Gastroesophageal sphincter (tissue), 3 donors: ENCODE measurements at regions not wholly inside any gene's neighbourhood (a gene's known extent, or its start where the extent isn't known, plus 50 kb on each side); places are given as distances from the start of the nearest gene placed in this dataset.

Experiments
- EP300 ChIP-seq: sonication (generic); formaldehyde crosslinking; IDR thresholded peaks from one replicate; pipeline ENCODE4 v1.6.1; 2017; ENCODE audit warnings: antibody characterized with exemption, mild to moderate bottlenecking
- POLR2A ChIP-seq, 2 donors: fragments of 450-650 bp; IDR thresholded peaks; one replicate each; pipeline ENCODE4 v1.6.1; 2017; ENCODE audit warnings: antibody characterized with exemption in 2 of 2, mild to moderate bottlenecking in 2 of 2, moderate library complexity in 1 of 2
- POLR2AphosphoS5 ChIP-seq: sonication (generic); formaldehyde crosslinking; IDR thresholded peaks from one replicate; pipeline ENCODE4 v1.6.1; 2017; ENCODE audit warnings: antibody characterized with exemption
- TF ChIP-seq, protein P1 (sequence below), 4 experiments: fragments of 200-600 bp in 2 of 4; fragments of 450-650 bp in 2 of 4; sonication (generic) in 1 of 4; IDR thresholded peaks; one replicate each; pipeline ENCODE4 v1.5.1; 2017 to 2019; ENCODE audit warnings: antibody characterized with exemption in 4 of 4, mild to moderate bottlenecking in 2 of 4, moderate library complexity in 2 of 4

DNA sequence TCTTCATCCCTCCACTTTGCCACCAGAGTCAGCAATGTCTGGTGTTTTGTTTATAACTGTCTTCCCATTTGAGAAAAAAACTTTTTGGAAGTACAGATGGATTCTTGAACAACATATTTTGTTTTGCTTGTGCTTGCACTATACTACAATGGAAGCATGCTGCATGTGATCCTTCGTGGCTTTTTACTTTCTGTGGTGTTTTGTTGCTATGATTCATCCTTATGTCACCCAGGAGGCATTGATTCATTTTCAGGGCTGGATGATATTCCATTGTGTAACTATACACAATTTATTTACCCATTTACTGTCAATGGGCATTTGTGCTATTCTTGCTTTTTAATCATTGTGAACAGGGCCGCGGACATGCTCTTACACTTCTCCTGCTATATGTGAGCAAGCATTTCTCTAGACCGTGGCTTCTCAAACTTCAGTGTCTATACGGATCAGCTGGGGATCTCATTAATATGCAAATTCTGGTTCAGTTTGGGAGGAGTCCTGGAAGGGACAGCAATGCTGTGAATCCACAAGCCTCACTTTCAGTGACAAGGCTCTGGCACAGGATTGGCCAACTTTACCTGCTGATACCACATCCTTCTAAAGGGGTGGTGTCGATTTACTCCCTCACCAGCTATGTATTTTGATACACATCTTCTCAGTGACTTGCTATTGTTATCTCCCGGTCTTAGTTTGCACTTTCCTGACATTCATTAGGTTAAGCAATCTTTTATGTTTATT, 65.9 kb downstream of the POLR2M start:
- TF ChIP-seq, protein P1, sequence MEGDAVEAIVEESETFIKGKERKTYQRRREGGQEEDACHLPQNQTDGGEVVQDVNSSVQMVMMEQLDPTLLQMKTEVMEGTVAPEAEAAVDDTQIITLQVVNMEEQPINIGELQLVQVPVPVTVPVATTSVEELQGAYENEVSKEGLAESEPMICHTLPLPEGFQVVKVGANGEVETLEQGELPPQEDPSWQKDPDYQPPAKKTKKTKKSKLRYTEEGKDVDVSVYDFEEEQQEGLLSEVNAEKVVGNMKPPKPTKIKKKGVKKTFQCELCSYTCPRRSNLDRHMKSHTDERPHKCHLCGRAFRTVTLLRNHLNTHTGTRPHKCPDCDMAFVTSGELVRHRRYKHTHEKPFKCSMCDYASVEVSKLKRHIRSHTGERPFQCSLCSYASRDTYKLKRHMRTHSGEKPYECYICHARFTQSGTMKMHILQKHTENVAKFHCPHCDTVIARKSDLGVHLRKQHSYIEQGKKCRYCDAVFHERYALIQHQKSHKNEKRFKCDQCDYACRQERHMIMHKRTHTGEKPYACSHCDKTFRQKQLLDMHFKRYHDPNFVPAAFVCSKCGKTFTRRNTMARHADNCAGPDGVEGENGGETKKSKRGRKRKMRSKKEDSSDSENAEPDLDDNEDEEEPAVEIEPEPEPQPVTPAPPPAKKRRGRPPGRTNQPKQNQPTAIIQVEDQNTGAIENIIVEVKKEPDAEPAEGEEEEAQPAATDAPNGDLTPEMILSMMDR (IDR thresholded peaks at IDR 0.05), result no peak
- TF ChIP-seq POLR2AphosphoS5 (no peak), POLR2A (IDR thresholded peaks at IDR 0.05) (no peak), EP300 (no peak)
